HepG2 (cell line): ENCODE measurements at regions not wholly inside any gene's neighbourhood (a gene's known extent, or its start where the extent isn't known, plus 50 kb on each side); places are given as distances from the start of the nearest gene placed in this dataset.

Experiments
- ATF7-NPFF ChIP-seq: sonication (generic); formaldehyde crosslinking; IDR thresholded peaks from 2 replicates; pipeline ENCODE4 v1.8.1; 2023; ENCODE audit warnings: mild to moderate bottlenecking, low read depth, missing genetic modification reagents, moderate library complexity
- RCOR2 ChIP-seq: IDR thresholded peaks from 2 replicates; pipeline ENCODE4 v1.6.1; 2016; ENCODE audit warnings: missing biosample characterization, missing genetic modification reagents
- TAF1 ChIP-seq: sonication (generic); formaldehyde crosslinking; IDR thresholded peaks from 2 replicates; pipeline ENCODE4 v1.4.0; 2020; ENCODE audit warnings: missing genetic modification reagents
- TBL1XR1 ChIP-seq: fragments of 150-350 bp; IDR thresholded peaks from 2 replicates; pipeline ENCODE4 v1.6.1; 2014; ENCODE audit warnings: borderline replicate concordance, low read length; ENCODE audit not compliant: partially characterized antibody
- ZNF33B ChIP-seq: sonication (generic); formaldehyde crosslinking; IDR thresholded peaks from 2 replicates; pipeline ENCODE4 v1.5.1; 2020; ENCODE audit warnings: mild to moderate bottlenecking, missing genetic modification reagents
- ZNF431 ChIP-seq: sonication (generic); formaldehyde crosslinking; IDR thresholded peaks from 2 replicates; pipeline ENCODE4 v1.9.0; 2022; ENCODE audit warnings: missing genetic modification reagents, low read depth, mild to moderate bottlenecking, borderline replicate concordance
- ZNF766 ChIP-seq: sonication (generic); formaldehyde crosslinking; IDR thresholded peaks from 2 replicates; pipeline ENCODE4 v1.5.0; 2020; ENCODE audit warnings: missing genetic modification reagents, borderline replicate concordance
- ZNF782 ChIP-seq: sonication (generic); formaldehyde crosslinking; IDR thresholded peaks from 2 replicates; pipeline ENCODE4 v1.4.0; 2020; ENCODE audit warnings: missing genetic modification reagents, mild to moderate bottlenecking, borderline replicate concordance
- TF ChIP-seq, protein P1 (sequence below): sonication (generic); formaldehyde crosslinking; IDR thresholded peaks from 2 replicates; pipeline ENCODE4 v1.5.0; 2020; ENCODE audit warnings: mild to moderate bottlenecking, missing genetic modification reagents
- TF ChIP-seq, protein P2 (sequence below): sonication (generic); formaldehyde crosslinking; IDR thresholded peaks from 2 replicates; pipeline ENCODE4 v1.4.0; 2020; ENCODE audit warnings: missing genetic modification reagents
- TF ChIP-seq, protein P3 (sequence below): sonication (generic); formaldehyde crosslinking; IDR thresholded peaks from 2 replicates; pipeline ENCODE4 v1.5.1; 2020; ENCODE audit warnings: missing genetic modification reagents, mild to moderate bottlenecking, borderline replicate concordance
- TF ChIP-seq, protein P4 (sequence below): sonication (generic); formaldehyde crosslinking; IDR thresholded peaks from 2 replicates; pipeline ENCODE4 v1.4.0; 2020; ENCODE audit warnings: missing genetic modification reagents, borderline replicate concordance
- TF ChIP-seq, protein P5 (sequence below): sonication (generic); formaldehyde crosslinking; IDR thresholded peaks from 2 replicates; pipeline ENCODE4 v1.5.0; 2020; ENCODE audit warnings: mild to moderate bottlenecking, missing genetic modification reagents

DNA sequence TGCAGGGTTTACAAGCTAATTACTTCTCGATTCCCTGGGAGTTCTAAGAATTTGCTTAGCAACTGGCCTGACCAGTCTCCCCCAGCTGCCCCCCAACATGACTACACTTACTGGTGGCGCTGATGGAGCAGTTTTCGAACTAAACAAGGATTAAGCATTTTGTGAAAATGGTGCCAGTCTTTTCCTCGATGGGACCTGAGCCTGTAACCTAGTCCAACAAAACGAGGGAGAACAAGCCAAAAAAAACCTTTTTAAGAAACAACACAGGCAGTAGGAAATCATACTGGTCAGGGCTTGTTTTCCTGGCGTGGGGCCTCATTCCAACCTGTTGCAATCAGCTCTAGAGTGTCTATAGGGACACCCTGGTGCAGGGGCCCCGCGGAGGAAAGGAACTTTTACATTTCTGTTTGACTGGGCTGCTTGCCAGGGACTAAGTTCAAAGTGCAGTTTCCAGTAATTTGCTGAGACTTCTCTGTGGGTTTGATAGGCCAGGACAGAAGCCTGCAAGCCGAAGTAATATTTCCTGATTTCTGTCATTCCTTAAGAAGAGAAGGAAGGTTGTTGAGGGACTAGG is 158.7 kb downstream of the SPRY1 start (continued):
- TF ChIP-seq, protein P1, sequence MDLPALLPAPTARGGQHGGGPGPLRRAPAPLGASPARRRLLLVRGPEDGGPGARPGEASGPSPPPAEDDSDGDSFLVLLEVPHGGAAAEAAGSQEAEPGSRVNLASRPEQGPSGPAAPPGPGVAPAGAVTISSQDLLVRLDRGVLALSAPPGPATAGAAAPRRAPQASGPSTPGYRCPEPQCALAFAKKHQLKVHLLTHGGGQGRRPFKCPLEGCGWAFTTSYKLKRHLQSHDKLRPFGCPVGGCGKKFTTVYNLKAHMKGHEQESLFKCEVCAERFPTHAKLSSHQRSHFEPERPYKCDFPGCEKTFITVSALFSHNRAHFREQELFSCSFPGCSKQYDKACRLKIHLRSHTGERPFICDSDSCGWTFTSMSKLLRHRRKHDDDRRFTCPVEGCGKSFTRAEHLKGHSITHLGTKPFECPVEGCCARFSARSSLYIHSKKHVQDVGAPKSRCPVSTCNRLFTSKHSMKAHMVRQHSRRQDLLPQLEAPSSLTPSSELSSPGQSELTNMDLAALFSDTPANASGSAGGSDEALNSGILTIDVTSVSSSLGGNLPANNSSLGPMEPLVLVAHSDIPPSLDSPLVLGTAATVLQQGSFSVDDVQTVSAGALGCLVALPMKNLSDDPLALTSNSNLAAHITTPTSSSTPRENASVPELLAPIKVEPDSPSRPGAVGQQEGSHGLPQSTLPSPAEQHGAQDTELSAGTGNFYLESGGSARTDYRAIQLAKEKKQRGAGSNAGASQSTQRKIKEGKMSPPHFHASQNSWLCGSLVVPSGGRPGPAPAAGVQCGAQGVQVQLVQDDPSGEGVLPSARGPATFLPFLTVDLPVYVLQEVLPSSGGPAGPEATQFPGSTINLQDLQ (CRISPR knock-in tag) = no peak
- TF ChIP-seq, protein P2, sequence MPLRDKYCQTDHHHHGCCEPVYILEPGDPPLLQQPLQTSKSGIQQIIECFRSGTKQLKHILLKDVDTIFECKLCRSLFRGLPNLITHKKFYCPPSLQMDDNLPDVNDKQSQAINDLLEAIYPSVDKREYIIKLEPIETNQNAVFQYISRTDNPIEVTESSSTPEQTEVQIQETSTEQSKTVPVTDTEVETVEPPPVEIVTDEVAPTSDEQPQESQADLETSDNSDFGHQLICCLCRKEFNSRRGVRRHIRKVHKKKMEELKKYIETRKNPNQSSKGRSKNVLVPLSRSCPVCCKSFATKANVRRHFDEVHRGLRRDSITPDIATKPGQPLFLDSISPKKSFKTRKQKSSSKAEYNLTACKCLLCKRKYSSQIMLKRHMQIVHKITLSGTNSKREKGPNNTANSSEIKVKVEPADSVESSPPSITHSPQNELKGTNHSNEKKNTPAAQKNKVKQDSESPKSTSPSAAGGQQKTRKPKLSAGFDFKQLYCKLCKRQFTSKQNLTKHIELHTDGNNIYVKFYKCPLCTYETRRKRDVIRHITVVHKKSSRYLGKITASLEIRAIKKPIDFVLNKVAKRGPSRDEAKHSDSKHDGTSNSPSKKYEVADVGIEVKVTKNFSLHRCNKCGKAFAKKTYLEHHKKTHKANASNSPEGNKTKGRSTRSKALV (CRISPR knock-in tag) = no peak
- TF ChIP-seq RCOR2 (CRISPR knock-in tag) = peak; percentile 95
- TF ChIP-seq TBL1XR1 = peak; percentile 85
- no peak for TF ChIP-seq ZNF782 (CRISPR knock-in tag)
- TF ChIP-seq ATF7-NPFF = no peak; the same call in 1 of the 2 replicates
- peak; percentile 54; the same call in 1 of the 2 replicates for TF ChIP-seq TAF1 (CRISPR knock-in tag)
- TF ChIP-seq, protein P3, sequence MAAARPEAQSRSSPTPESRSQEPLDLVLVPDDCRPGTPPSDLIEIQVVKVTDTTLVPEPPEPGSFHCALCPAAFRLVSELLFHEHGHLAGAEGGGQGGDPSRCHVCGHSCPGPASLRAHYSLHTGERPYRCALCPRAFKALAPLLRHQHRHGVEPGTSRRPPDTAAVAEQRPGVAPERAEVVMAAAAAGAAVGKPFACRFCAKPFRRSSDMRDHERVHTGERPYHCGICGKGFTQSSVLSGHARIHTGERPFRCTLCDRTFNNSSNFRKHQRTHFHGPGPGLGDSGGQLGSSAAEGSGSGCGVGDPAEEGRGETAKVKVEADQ (CRISPR knock-in tag) = 0 out of 2 replicates have a peak, but pooled peaks have one; percentile 57
- TF ChIP-seq, protein P4, sequence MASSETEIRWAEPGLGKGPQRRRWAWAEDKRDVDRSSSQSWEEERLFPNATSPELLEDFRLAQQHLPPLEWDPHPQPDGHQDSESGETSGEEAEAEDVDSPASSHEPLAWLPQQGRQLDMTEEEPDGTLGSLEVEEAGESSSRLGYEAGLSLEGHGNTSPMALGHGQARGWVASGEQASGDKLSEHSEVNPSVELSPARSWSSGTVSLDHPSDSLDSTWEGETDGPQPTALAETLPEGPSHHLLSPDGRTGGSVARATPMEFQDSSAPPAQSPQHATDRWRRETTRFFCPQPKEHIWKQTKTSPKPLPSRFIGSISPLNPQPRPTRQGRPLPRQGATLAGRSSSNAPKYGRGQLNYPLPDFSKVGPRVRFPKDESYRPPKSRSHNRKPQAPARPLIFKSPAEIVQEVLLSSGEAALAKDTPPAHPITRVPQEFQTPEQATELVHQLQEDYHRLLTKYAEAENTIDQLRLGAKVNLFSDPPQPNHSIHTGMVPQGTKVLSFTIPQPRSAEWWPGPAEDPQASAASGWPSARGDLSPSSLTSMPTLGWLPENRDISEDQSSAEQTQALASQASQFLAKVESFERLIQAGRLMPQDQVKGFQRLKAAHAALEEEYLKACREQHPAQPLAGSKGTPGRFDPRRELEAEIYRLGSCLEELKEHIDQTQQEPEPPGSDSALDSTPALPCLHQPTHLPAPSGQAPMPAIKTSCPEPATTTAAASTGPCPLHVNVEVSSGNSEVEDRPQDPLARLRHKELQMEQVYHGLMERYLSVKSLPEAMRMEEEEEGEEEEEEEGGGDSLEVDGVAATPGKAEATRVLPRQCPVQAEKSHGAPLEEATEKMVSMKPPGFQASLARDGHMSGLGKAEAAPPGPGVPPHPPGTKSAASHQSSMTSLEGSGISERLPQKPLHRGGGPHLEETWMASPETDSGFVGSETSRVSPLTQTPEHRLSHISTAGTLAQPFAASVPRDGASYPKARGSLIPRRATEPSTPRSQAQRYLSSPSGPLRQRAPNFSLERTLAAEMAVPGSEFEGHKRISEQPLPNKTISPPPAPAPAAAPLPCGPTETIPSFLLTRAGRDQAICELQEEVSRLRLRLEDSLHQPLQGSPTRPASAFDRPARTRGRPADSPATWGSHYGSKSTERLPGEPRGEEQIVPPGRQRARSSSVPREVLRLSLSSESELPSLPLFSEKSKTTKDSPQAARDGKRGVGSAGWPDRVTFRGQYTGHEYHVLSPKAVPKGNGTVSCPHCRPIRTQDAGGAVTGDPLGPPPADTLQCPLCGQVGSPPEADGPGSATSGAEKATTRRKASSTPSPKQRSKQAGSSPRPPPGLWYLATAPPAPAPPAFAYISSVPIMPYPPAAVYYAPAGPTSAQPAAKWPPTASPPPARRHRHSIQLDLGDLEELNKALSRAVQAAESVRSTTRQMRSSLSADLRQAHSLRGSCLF (CRISPR knock-in tag) = no peak
- TF ChIP-seq ZNF766 (CRISPR knock-in tag) = no peak
- TF ChIP-seq, protein P5, sequence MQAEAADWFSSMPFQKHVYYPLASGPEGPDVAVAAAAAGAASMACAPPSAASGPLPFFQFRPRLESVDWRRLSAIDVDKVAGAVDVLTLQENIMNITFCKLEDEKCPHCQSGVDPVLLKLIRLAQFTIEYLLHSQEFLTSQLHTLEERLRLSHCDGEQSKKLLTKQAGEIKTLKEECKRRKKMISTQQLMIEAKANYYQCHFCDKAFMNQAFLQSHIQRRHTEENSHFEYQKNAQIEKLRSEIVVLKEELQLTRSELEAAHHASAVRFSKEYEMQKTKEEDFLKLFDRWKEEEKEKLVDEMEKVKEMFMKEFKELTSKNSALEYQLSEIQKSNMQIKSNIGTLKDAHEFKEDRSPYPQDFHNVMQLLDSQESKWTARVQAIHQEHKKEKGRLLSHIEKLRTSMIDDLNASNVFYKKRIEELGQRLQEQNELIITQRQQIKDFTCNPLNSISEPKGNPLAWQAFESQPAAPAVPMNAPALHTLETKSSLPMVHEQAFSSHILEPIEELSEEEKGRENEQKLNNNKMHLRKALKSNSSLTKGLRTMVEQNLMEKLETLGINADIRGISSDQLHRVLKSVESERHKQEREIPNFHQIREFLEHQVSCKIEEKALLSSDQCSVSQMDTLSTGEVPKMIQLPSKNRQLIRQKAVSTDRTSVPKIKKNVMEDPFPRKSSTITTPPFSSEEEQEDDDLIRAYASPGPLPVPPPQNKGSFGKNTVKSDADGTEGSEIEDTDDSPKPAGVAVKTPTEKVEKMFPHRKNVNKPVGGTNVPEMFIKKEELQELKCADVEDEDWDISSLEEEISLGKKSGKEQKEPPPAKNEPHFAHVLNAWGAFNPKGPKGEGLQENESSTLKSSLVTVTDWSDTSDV = no peak
- no peak for TF ChIP-seq ZNF33B (CRISPR knock-in tag)
- TF ChIP-seq ZNF431 (CRISPR knock-in tag) = no peak
